Hepatocyte (in vitro differentiated cells): ENCODE measurements at regions not wholly inside any gene's neighbourhood (a gene's known extent, or its start where the extent isn't known, plus 50 kb on each side); places are given as distances from the start of the nearest gene placed in this dataset.

ENCODE experiments used
- EZH2phosphoT487 ChIP-seq: fragments of 200-600 bp; sonication (generic); IDR thresholded peaks from one replicate; pipeline ENCODE4 v1.6.1; 2018; ENCODE audit warnings: antibody characterized with exemption, mild to moderate bottlenecking, low read depth, moderate library complexity; ENCODE audit not compliant: unreplicated experiment, severe bottlenecking
- TF ChIP-seq, protein P1 (sequence below): fragments of 200-600 bp; sonication (generic); IDR thresholded peaks from 2 replicates; pipeline ENCODE4 v1.5.1; 2016; ENCODE audit warnings: antibody characterized with exemption, mild to moderate bottlenecking; ENCODE audit not compliant: poor library complexity

DNA sequence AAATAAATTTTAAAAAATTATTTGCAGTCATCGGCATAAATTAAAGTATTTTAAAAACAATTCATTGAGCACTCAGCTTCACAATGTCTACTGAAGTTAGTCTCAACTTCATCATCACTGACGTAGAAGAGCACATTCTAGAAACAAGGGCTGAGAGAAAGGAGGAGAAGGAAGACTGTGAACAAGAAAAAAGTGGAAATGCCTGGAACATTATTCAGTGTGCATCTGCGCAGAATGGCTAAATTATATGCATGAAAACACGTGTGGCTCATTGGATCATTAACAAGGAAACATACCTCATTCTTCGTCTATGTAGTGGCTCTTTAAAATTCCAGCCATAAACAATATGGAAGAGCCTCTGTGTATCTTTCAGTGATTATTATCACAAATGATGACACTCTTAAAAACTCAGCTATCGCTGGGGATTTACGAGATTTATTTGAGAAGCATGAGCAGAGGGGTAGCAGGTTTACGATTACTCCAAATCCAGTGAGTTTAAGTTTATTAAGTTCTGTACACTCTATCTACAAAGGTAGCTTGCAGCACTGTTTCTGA lies 404.2 kb upstream of the CDIN1 start:
- TF ChIP-seq, protein P1, sequence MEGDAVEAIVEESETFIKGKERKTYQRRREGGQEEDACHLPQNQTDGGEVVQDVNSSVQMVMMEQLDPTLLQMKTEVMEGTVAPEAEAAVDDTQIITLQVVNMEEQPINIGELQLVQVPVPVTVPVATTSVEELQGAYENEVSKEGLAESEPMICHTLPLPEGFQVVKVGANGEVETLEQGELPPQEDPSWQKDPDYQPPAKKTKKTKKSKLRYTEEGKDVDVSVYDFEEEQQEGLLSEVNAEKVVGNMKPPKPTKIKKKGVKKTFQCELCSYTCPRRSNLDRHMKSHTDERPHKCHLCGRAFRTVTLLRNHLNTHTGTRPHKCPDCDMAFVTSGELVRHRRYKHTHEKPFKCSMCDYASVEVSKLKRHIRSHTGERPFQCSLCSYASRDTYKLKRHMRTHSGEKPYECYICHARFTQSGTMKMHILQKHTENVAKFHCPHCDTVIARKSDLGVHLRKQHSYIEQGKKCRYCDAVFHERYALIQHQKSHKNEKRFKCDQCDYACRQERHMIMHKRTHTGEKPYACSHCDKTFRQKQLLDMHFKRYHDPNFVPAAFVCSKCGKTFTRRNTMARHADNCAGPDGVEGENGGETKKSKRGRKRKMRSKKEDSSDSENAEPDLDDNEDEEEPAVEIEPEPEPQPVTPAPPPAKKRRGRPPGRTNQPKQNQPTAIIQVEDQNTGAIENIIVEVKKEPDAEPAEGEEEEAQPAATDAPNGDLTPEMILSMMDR, result no peak
- TF ChIP-seq EZH2phosphoT487, result no peak
